ENCODE measurements at regions not wholly inside any gene's neighbourhood (a gene's known extent, or its start where the extent isn't known, plus 50 kb on each side); places are given as distances from the start of the nearest gene placed in this dataset.
"Not testable (repeated sequence)": the region's sequence is repeated elsewhere in the genome, so short reads cannot be mapped to it uniquely, and the experiment has no call there.

- TF ChIP-seq SUZ12 (IDR thresholded peaks at IDR 0.05; ENCODE audit: extremely low read depth, insufficient read depth, insufficient read length); ZNF274 (IDR thresholded peaks at IDR 0.05; ENCODE audit: low read depth, low read length); YY1 (IDR thresholded peaks at IDR 0.05; ENCODE audit: insufficient read depth, insufficient read length): not testable (repeated sequence)
These were observed 80.7 kb downstream of the KPNA2 start for GRCh38 chr17:68116211-68116610.
